Panc1 (cell line): ENCODE measurements at regions not wholly inside any gene's neighbourhood (a gene's known extent, or its start where the extent isn't known, plus 50 kb on each side); places are given as distances from the start of the nearest gene placed in this dataset.

Experiments used
- ATAC-seq: fragments of 200-7000 bp; cut with Tn5 transposase; 2 replicates; pipeline ENCODE4 v1.9.1; 2020; ENCODE audit warnings: mild to moderate bottlenecking, moderate library complexity
- BruUV-seq: library from RNA; stranded (reverse); fragments of 400-500 nt; replicated peaks from 2 replicates; lab custom pipeline; 2021; lab: Mats Ljungman, UMichigan
- CTCF ChIA-PET: fragments of 300-600 bp; sonication (Branson Sonifier 250); formaldehyde crosslinking; loops from one replicate; lab custom pipeline; 2022; ENCODE audit warnings: antibody characterized with exemption; lab: Charles Lee
- POLR2A ChIA-PET: fragments of 300-600 bp; sonication (Branson Sonifier 250); formaldehyde crosslinking; loops from one replicate; lab custom pipeline; 2022; ENCODE audit warnings: antibody characterized with exemption; lab: Charles Lee
- DNase-seq: peaks from one replicate; pipeline ENCODE4 v3.0.0-alpha.2; 2010; ENCODE audit warnings: low read depth, low spot score
- H3K27ac ChIP-seq: 2 replicates; pipeline ENCODE4 v1.5.1; 2011; ENCODE audit warnings: mild to moderate bottlenecking, low read length, inconsistent platforms
- H3K27me3 ChIP-seq: fragments of 200-500 bp; sonication (Bioruptor generic); 2 replicates; pipeline ENCODE4 v1.6.0; 2014; ENCODE audit warnings: low read length, inconsistent platforms; ENCODE audit not compliant: control insufficient read depth, insufficient read depth
- H3K36me3 ChIP-seq: fragments of 200-500 bp; sonication (Bioruptor generic); 2 replicates; pipeline ENCODE4 v1.5.1; 2014; ENCODE audit warnings: inconsistent platforms, mild to moderate bottlenecking, low read length, moderate library complexity; ENCODE audit not compliant: control insufficient read depth, insufficient read depth
- H3K4me1 ChIP-seq: 2 replicates; pipeline ENCODE4 v1.5.1; 2011; ENCODE audit warnings: inconsistent platforms, mild to moderate bottlenecking, low read length, moderate library complexity; ENCODE audit not compliant: control insufficient read depth, insufficient read depth
- H3K4me3 ChIP-seq, 2 experiments: 2 replicates each; pipeline ENCODE4 v1.5.1; 2011 to 2012; ENCODE audit warnings: low read depth in 2 of 2, low read length in 2 of 2, mild to moderate bottlenecking in 2 of 2, inconsistent platforms in 1 of 2, moderate library complexity in 1 of 2
- H3K9me3 ChIP-seq: fragments of 200-500 bp; sonication (Bioruptor generic); 2 replicates; pipeline ENCODE4 v1.5.1; 2014; ENCODE audit warnings: low read depth, mild to moderate bottlenecking, inconsistent platforms, low read length, moderate library complexity; ENCODE audit not compliant: control insufficient read depth, insufficient read depth
- CTCF ChIP-seq: fragments of 450-650 bp; IDR thresholded peaks from 2 replicates; pipeline ENCODE4 v1.5.1; 2017; ENCODE audit warnings: mild to moderate bottlenecking
- POLR2AphosphoS5 ChIP-seq: IDR thresholded peaks from 2 replicates; pipeline ENCODE4 v1.6.1; 2012; ENCODE audit warnings: mild to moderate bottlenecking, low read depth, low read length, moderate library complexity
- REST ChIP-seq, 2 experiments: IDR thresholded peaks; 2 replicates each; pipeline ENCODE4 v1.6.1; 2011 to 2012; ENCODE audit warnings: low read depth in 2 of 2, control low read depth in 1 of 2, low read length in 1 of 2, mild to moderate bottlenecking in 1 of 2, moderate library complexity in 1 of 2; ENCODE audit not compliant: insufficient read depth in 1 of 2
- SIN3A ChIP-seq: IDR thresholded peaks from 2 replicates; pipeline ENCODE4 v1.6.1; 2012; ENCODE audit warnings: low read depth, mild to moderate bottlenecking, low read length, moderate library complexity, borderline replicate concordance; ENCODE audit not compliant: insufficient read depth
- TCF7L2 ChIP-seq: IDR thresholded peaks from 2 replicates; pipeline ENCODE4 v1.6.1; 2011; ENCODE audit warnings: mild to moderate bottlenecking, low read depth, low read length, inconsistent platforms
- in situ Hi-C: cut with HindIII; loops from 2 replicates; pipeline ENCODE4 v1.10.0; 2016; ENCODE audit warnings: low sequenced_read_pairs, low pct_unique_long_range_greater_than_20kb
- intact Hi-C: fragments of 100-400 bp; cut with micrococcal nuclease; formaldehyde crosslinking; loops from one replicate; pipeline ENCODE4 v1.10.0; 2022; ENCODE audit not compliant: unreplicated experiment

- DNase-seq (no peak), ATAC-seq (no peak)
- no peak overlapping the region for H3K27ac ChIP-seq
- POLR2A ChIA-PET: no interaction called here
- H3K9me3 ChIP-seq: no peaks in the 10 kb centered on the region
- no TSS peak for BruUV-seq
- TF ChIP-seq POLR2AphosphoS5: no peak
- TF ChIP-seq REST (IDR thresholded peaks at IDR 0.05; ENCODE audit: insufficient read depth in 1 of 2, low read depth in 2 of 2, low read length in 1 of 2): no peak
- no peak for TF ChIP-seq SIN3A
- TF ChIP-seq CTCF: no peak
- no peak for TF ChIP-seq TCF7L2
- CTCF ChIA-PET: no interaction called here
- no peaks in the 10 kb centered on the region for H3K36me3 ChIP-seq
- H3K4me1 ChIP-seq: no peaks in the 10 kb centered on the region
- H3K27me3 ChIP-seq: no peaks in the 10 kb centered on the region
- H3K4me3 ChIP-seq: no peak overlapping the region
- intact Hi-C loops: no loop called here
- in situ Hi-C loops: no loop called here
Observed at GRCh38 chr18:6574631-6575030, 154.9 kb upstream of the ARHGAP28 start.

- H3K36me3 ChIP-seq: no peaks in the 10 kb centered on the region
- CTCF ChIA-PET: no interaction called here
- POLR2A ChIA-PET: no interaction called here
- H3K9me3 ChIP-seq: no peaks in the 10 kb centered on the region
- no peak for ATAC-seq
- intact Hi-C loops (no loop called here), in situ Hi-C loops (no loop called here)
- TF ChIP-seq TCF7L2 (no peak), REST (IDR thresholded peaks at IDR 0.05; ENCODE audit: insufficient read depth in 1 of 2, low read depth in 2 of 2, low read length in 1 of 2) (no peak), SIN3A (no peak)
- no peaks in the 10 kb centered on the region for H3K27me3 ChIP-seq
- no peak for DNase-seq
- no TSS peak for BruUV-seq
- H3K4me3 ChIP-seq: no peak overlapping the region
- H3K4me1 ChIP-seq: no peaks in the 10 kb centered on the region
- H3K27ac ChIP-seq: no peak overlapping the region
Observed at GRCh38 chr18:6575908-6576307, 153.6 kb upstream of the ARHGAP28 start.
